ENCODE measurements at regions not wholly inside any gene's neighbourhood (a gene's known extent, or its start where the extent isn't known, plus 50 kb on each side); places are given as distances from the start of the nearest gene placed in this dataset.
"Not testable (repeated sequence)": the region's sequence is repeated elsewhere in the genome, so short reads cannot be mapped to it uniquely, and the experiment has no call there.

DNA sequence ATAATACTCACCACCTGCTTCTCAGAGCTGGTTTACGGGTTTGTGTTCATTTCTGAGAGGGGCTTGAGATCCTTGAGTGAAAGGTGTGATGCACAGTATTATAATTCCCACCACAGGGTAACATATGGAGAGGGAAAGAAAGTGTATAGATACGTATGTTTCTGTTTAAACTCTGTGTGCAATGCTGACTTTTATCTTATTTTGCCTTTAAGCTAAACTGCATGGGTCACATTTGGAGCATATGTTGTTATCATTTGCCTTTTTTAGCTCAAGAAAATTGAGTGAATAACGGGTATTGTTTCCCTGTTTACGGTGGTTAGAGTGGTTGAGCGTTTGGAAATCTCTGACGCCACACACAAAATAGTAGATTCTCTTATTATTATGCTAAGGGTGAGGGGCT, 191.1 kb upstream of the NFIA start:
- DNase-seq = no peak

DNA sequence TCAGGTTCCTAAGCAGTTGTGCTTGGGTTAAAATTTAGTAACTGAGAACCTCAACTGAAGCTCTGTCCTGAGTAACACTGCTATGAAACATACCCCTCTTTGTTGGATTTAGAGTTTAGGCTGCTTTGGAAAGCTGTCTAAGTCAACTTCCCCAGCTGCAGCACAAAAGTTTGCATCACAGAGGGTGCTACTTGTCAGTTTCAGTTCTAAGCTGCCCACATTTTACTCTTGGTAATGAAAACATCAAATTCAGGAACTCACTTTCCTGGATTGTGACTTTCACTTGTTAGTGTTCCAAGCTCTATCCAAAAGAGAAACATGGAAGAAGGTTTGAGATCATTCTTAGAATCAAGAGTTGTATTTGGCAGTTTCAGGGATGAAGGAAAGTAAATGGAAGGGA, 191.7 kb upstream of the NFIA start:
- DNase-seq = no peak

DNA sequence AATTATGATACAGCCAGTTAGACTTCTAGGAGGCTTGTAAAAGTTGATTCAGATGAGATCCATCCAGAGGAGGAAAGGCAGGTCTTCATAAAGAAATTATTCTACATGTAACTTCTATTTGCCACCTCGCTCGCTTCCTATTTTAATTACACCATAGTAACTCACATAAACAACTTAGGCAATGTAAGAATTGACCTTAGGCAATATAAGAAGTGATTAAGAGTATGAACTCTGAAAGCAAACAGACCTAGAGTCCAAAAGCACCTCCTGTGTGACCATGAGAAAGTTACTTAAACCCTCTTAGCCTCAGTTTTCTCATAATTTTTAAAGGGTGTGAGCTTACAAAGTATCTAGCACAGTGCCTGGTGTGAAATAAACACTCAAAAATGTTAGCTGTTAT, 192.7 kb upstream of the NFIA start:
- DNase-seq = no peak

DNA sequence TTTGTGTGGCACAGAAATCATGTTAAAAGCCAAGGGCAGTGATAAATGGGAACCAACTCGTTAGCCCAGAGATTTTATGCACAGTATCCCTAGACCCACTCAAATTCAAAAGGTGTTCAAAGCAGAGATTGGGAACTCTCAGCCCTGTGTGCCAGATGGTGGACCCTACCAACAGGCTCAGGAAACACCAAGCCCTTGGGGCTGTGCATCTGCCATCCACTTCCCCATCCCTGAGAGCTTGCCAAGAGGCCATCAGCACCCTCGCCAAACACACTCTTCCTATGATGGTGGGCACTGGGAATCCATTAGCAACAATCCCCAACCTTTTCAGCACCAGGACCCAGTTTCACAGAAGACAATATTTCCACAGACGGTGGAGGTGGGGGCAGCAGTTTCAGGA, 194.2 kb upstream of the NFIA start:
- DNase-seq = no peak

DNA sequence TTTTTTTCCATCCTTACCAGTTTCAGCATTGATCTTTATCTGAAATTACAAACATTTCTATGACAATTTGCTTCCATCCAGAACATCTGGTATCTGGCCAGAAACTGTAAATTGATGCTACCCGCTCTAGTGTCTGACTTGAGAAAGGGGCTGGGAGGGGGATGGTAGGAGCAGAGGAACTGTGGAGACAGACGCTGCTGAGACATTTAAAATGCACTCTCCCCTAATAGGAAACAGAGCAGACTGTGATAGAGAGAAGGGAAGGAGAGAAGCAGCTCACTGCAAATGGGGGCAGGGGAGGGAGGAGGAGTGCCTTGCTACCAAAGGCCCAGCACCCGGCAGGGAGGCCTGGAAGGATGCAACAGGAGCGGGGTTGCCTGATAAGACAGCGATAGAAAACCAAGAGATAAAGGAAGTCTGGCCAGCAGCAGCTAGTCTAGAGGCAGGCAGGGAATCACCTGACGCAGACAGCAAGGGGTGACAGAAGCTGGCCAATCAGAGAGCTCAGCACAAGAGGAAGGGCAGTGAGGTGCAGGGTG, 195.5 kb upstream of the NFIA start:
- no peak for DNase-seq

DNA sequence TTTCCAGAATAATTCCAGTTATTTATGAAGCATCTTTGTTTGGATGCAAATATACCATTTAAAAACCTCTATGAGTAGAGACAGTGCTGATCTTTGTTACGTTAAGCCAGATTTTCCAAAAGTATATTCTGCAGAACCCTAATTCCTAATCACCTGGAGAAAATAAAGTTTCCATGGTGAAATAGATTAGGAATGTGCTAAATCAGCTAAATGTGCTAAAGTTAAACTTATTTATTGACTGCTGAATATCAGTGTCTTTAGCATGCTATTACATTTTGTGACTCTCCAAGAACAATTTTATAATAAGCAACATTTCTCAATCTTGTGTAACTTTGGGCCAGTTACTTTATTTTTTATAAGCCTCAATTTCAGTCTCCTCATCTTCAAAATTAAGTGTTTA, 196.3 kb upstream of the NFIA start:
- DNase-seq = no peak

DNA sequence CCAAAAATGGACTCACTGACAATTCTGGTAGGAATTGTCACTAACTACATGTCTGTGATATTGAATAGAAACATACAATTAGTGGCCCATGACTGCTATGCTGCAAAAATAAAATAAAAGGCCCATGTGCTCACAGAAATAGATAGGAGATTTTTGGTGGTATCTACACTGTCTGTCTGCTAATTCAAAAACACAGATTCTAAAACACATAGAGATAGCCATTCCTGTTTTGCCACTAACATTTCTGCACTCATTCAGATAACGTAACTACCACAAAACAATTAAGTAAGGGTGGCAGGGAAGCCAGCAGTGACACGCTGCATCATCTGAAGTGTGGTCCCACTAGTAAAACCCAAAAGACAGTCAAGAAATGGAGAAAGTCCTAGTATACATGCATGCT, 202.2 kb upstream of the NFIA start:
- no peak for DNase-seq

DNA sequence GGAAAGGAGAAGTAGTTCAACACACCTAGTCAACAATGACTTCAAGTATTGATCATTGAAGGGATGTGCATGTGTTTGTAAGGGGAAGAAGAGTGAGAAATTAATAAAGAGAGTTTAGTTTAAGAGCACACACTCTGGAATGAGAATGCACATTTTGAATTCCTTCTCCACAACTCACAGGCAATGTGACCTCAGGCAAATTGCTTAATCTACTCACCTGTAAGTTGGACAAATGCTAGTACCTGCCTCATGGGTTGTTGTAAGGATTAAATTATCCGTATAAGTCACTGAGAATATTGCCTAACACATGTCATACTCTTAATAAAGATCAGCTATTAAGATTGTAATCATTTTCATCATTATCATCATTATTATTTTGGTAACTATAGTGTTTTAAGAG, 204.0 kb upstream of the NFIA start:
- DNase-seq = no peak

DNA sequence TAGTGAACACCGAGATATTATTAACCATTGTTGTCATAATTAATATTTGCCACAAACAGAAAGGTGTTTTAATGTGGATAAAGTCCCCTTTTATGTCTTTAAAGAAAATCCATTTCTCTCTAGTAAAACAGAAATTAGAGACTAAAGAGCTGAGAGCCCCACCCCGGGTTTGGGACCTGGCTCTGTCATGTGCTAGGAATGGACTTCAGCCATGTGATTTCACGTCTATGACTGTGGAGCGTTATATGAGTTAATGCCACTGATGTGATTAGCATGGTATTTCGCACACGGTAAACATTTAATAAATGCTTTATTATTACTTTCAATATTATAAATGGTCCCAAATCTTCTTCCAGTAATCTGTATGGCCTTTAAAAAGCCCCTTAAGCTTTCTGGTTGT, 205.0 kb upstream of the NFIA start:
- no peak for DNase-seq

DNA sequence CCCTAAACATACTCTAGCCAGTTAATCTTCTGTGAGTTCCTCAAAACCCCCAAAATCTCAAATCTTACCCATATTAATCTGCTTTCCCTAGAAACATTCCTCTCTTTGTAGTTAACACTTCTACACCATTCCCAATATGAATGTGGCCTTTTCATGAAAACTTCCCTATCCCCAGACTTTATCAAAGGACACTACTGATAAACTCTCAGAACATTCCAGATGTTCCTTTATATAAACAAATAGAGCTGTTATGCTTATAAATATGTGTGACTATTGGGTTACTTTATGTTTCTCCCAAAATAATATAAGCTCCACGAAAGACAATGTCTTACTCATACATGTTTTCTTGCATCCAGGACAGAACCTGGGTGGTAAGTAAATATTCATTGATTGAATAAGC, 205.4 kb upstream of the NFIA start:
- DNase-seq = no peak

DNA sequence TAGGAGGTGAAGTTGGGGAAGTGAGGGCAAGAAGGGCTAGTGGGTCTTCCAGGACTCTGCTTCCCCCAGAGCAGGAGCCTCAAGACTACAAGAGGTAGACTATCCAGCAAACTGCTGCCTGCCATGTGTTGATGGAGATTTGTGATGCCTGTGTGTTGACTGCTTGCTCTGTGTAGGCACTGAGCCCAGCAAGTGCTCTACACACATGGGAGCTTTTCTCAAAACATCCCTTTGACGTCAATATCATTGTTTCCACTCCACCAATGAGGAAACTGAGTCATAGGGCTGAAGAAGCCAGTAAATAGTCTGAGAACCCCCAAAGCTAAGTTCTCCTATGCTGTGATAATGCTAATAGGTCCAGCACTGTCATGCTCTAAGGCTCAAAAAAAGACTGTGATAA, 207.2 kb upstream of the NFIA start:
- DNase-seq = no peak

DNA sequence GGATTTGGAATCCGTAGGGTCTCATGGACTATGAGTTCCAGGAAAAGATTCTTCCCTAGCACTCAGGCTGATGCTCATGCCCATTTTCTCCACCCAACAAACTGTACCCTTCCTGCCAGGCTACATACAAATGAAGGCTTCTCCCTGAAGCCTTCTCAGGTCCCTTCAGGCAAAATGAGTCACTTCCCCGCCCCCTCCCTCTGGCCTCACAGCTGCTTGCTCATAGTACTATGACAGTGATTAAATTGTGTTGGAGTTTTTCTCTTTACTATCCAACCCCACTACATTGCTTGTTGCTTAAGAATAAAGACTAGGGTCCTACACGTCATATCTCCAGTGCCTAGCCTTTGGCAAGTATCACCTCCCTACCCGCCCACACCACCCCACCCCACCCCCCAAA, 207.6 kb upstream of the NFIA start:
- DNase-seq = no peak

DNA sequence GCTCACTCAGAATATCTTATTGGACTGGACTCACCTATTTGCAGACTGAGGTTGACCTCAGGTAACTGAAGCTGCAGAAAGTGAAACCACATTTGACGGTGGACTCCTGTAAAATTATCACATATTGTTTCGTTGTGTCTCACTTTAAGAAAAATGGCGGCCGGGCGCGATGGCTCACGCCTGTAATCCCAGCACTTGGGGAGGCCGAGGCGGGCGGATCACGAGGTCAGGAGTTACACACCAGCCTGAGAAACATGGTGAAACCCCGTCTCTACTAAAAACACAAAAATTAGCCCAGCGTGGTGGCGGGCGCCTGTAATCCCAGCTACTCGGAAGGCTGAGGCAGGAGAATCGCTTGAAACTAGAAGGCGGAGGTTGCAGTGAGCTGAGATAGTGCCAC, 209.0 kb upstream of the NFIA start:
- not testable (repeated sequence) for DNase-seq

DNA sequence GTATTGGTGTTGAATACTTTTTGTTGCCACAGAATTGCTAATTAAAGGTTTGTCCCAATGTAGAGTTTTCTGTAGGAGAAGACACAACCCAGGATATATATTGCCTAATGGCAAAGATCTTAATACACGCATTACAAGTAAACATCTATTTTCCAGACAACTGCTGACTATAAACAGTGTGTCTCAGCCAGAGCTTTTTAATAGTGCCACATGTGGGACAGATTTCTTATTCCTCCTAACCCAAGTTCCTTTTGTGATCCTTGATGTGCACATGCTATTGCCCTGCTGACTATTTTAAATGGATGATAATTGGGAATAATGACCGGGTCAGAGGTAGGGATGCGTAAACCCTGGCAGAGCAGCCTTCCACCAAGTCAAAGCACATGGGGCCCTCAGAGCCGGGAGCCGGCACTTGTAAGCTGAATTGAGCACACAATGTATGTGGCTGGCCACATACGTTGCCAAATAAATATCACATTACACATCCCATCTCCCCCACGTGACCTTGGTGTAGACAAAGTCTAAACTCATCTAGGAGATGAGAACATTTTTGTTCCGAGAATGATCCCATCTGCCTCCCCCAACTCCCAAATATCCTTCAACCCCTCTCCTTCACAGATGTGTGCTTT, 209.8 kb upstream of the NFIA start:
- DNase-seq = no peak

DNA sequence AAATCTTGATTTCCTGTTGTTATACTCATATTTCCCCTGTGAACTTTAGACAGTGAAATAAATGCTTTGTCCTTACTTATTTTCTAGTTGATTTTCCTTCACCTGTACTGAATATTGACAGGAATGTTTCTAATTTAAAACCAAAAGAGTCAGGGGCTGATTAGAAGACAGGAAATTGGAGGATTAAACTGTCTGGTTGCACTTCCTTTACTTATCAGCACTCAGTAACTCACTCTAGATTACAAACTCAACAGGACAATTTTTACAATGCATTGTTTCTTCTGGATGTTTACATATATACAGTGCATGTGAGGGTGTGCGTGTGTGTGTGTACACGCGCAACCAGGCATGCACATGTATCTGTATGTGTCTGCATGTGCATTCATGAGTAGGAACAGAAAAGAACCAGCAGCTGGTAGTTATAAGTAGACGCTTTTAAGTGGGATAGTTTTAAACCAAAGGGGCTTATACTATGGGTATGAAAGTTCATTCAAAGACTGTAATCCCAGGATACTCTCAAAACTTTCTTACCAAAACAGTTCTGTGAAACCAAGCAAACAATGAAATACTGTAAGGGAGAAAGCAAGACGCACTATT, 212.0 kb upstream of the NFIA start:
- DNase-seq = no peak

DNA sequence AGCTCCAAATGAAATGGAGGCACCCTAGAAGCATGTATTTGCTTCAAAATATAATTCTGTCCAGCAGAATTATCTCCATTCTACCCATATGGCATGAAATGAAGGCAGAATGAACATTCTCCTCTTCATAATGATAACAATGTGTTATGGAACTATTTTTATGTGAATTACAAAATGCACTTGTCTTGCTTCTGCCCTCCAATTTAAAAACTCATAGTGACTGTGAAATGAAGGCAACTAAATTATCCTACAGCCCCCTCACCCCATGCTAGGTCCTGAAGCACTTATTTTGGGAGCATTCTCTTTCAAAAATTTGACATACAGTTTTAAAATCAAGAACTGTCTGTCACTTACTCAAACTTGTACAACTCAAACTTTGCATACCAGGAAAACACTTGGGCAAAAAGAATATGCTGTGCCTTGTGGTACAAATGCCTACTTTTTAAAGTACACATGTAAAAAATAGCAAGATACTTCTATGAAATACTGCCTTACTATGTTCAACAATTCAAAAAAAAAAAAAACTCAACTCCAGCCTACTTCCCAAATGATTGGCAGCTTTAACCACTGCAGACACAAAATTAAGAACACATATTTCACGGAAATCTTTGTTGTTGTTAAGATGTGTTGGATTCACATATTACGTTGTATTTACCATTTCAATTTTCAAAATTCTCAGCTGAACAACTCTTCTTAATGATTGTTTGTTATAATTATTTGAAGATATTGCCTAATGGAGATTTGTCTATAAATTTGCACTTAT, 213.3 kb upstream of the NFIA start:
- no peak for DNase-seq

DNA sequence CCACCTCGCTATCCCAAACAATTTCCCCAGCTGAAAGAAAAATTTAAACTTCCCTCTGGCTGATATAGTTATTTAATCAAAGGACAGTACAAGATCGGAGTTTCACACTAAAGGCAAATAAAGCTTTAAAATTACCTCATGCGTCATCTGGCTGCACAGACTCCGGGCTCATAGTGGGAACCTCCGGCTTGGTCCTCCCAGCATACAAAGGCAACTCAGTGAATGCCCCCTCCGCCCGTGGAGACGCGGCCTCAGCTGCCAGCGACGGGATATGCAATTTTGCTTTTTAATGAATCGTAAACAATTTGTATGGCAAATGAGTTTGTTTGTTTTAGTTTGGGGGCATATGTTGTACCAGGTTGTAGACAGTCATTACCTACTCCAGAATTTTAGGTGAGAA, 214.6 kb upstream of the NFIA start:
- DNase-seq = no peak

DNA sequence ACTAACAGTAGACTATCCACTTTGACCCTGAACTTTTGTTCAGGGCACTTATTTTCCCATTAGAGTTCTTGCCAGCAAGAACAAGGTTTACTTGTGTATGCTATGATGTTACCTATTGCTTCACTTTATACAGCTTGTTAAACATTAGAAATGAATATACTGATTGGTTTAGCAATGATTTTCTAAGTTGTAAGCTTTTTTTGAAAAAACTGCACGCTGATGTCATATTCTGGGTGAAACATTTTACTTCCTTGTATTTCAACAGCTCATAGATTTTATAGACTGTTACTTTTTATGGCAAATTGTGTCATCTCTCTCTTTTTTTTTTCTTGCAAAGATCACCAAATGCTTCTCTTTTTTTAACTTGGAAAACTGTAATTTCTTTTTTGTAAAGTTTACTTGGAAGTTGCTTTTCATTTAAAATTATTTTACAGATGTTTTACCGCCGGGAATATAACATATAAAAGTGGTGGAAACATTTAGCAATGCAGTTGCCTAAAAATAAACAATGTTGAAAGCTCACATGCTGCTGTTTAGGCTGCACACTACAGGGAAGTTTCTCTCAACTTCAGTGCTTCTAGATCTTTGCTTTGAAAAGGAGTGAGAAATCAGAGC, 215.3 kb upstream of the NFIA start:
- DNase-seq = peak; percentile 34 to 47

DNA sequence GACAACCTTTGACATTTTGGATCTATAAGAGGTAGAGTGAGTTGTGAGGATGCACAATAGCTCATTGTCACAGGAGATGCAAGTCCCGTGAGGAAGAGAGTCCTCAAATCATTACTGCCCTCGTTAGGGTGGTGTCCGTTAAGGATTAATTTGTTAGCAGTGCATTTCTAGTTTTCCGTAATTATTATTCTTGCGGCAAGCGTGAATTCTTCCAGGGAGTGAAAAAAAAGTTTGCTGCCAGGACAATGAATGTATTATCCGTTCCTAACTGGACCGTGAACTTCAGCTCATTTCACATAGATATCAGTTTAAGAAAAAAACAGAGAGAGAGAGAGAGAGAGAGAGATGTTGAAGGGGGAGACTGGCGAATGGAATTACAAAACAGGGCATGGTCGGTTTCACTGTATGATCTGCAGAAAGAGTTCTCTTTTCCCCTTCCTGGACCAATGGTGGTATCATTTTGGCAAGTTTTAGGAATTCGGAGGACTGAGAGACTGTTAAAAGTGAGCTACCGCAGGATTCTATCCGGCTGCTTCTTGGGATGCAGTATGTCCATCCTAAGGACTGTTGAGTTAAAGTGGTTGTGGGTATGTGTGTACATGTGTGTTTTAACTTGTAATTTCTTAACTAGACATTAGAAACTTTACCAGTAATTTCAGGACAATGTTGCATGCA, 216.0 kb upstream of the NFIA start:
- peak in 1 of 2 donors; percentile 19 for DNase-seq

DNA sequence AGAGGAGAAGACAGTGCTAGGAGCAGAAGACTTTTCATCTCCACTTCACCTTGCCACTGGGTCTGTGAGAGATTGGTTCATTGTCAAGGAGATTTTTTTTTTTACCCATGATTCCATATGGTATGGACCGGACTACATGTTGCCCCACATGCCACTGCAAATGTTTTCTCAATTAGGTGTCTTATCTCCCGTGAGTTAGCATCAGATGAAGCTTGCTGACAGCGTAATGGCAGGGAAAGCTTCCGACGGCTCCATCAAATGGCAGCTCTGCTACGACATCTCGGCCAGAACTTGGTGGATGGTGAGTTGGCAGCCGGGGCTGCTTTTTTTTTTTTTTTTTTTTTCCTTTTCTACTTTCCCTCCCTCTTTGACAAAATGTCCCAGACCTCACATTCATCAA, 217.2 kb upstream of the NFIA start:
- no peak for DNase-seq

DNA sequence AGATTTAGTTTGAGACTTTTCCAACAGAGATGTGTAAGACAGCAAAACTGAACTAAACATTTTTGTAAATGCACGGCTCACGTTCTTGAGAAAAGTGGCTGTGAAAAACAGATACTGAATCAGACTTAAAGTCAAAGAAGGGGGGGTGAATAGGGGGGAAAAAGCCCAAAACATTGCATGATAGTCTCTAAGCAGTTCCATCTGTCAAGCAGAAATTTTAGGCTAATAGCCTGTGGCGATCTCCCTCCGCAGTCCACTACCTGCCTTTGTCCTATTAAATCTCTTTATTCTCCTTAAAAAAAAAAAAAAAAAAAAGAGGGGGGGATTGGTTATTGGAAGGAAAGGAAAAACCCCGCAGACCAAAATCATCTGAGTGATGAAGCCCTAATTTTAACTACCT, 217.6 kb upstream of the NFIA start:
- DNase-seq = no peak

DNA sequence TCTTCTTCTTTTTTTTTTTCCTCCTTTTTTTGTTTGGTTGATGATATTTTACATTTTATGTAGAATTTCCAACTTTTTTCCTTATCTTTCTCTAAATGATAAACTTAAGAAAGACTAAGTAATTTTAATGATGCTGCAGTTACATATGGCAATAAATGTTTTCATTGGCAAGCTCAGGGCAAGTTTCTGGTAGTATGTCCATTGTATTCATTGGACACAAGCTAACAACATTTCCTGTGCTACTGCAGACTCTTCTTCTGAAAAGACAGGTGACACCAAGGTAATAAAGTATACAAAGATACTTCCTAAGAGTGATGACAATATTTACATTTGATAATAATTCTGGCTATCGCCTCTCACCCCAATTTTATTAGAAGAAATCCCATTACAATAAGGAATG, 219.2 kb upstream of the NFIA start:
- DNase-seq = no peak

Measured in right lung (tissue), 2 donors.